Vagina (tissue), 2 donors: ENCODE measurements at regions not wholly inside any gene's neighbourhood (a gene's known extent, or its start where the extent isn't known, plus 50 kb on each side); places are given as distances from the start of the nearest gene placed in this dataset.

Source experiments
- CTCF ChIP-seq, 3 experiments: fragments of 450-650 bp in 2 of 3; fragments of 200-600 bp in 1 of 3; sonication (generic) in 1 of 3; IDR thresholded peaks; one replicate each; pipeline ENCODE4 v1.5.1; 2017 to 2019; ENCODE audit warnings: antibody characterized with exemption in 3 of 3, mild to moderate bottlenecking in 2 of 3, moderate library complexity in 2 of 3
- POLR2A ChIP-seq, 2 donors: fragments of 450-650 bp; IDR thresholded peaks; one replicate each; pipeline ENCODE4 v1.6.1; 2017; ENCODE audit warnings: antibody characterized with exemption in 2 of 2, mild to moderate bottlenecking in 2 of 2, moderate library complexity in 2 of 2
- POLR2AphosphoS5 ChIP-seq, 2 donors: sonication (generic); formaldehyde crosslinking; IDR thresholded peaks; one replicate each; pipeline ENCODE4 v1.9.0; 2017; ENCODE audit warnings: antibody characterized with exemption in 2 of 2, mild to moderate bottlenecking in 2 of 2, low read depth in 1 of 2; ENCODE audit not compliant: insufficient read depth in 1 of 2

GRCh38 chr18:30132959-30133358, 909.6 kb downstream of the DSC3 start:
- TF ChIP-seq POLR2A (IDR thresholded peaks at IDR 0.05) = no peak
- no peak for TF ChIP-seq CTCF (IDR thresholded peaks at IDR 0.05)
- TF ChIP-seq POLR2AphosphoS5 (IDR thresholded peaks at IDR 0.05; ENCODE audit: insufficient read depth in 1 of 2, low read depth in 1 of 2) = no peak
